ENCODE measurements at regions not wholly inside any gene's neighbourhood (a gene's known extent, or its start where the extent isn't known, plus 50 kb on each side); places are given as distances from the start of the nearest gene placed in this dataset.

GRCh38 chr18:22268641-22269128 is 99.3 kb downstream of the GATA6 start:
- no peak overlapping the region for H3K4me3 ChIP-seq (ENCODE audit: insufficient read depth, low read depth, low read length)
- no peaks in the 10 kb centered on the region for H3K27me3 ChIP-seq (ENCODE audit: control insufficient read depth, insufficient read depth, low read length)
- no peak for DNase-seq
- no peaks in the 10 kb centered on the region for H3K36me3 ChIP-seq (replicated peaks; ENCODE audit: control insufficient read depth, insufficient read depth, low read length)

- Histone ChIP-seq H3K36me3 (replicated peaks; ENCODE audit: control insufficient read depth, insufficient read depth, low read length) (no peaks in the 10 kb centered on the region), H3K27me3 (ENCODE audit: control insufficient read depth, insufficient read depth, low read length) (no peaks in the 10 kb centered on the region), H3K4me3 (ENCODE audit: insufficient read depth, low read depth, low read length) (no peak overlapping the region)
- no peak for DNase-seq
Measured at GRCh38 chr18:22267697-22268096, 98.3 kb downstream of the GATA6 start.

GRCh38 chr18:22267225-22267624 is 97.8 kb downstream of the GATA6 start:
- H3K4me3 ChIP-seq (ENCODE audit: insufficient read depth, low read depth, low read length), result no peak overlapping the region
- H3K27me3 ChIP-seq (ENCODE audit: control insufficient read depth, insufficient read depth, low read length), result no peaks in the 10 kb centered on the region
- H3K36me3 ChIP-seq (replicated peaks; ENCODE audit: control insufficient read depth, insufficient read depth, low read length), result no peaks in the 10 kb centered on the region
- no peak for DNase-seq

DNA sequence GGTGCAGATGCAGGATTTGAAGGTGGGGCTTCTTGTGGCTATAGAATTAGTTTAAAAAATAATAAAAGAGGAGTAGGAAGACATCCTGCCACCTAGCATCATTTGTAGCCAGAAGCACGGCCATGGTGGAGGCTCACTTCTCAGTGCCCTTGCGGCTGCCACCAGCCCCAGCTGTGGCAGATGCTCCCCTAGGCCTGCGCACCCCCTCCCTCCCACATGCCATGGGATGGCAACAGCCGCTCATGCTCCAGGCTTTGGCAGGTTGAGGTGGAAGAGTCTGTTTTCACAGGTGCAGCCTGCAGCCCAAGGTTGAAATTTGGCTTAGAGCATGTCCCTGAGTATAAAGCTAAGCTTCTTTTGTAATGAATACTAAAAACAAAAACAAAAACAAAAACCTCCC is 96.4 kb downstream of the GATA6 start:
- no peak for DNase-seq
- no peaks in the 10 kb centered on the region for H3K27me3 ChIP-seq (ENCODE audit: control insufficient read depth, insufficient read depth, low read length)
- no peak overlapping the region for H3K4me3 ChIP-seq (ENCODE audit: insufficient read depth, low read depth, low read length)

DNA sequence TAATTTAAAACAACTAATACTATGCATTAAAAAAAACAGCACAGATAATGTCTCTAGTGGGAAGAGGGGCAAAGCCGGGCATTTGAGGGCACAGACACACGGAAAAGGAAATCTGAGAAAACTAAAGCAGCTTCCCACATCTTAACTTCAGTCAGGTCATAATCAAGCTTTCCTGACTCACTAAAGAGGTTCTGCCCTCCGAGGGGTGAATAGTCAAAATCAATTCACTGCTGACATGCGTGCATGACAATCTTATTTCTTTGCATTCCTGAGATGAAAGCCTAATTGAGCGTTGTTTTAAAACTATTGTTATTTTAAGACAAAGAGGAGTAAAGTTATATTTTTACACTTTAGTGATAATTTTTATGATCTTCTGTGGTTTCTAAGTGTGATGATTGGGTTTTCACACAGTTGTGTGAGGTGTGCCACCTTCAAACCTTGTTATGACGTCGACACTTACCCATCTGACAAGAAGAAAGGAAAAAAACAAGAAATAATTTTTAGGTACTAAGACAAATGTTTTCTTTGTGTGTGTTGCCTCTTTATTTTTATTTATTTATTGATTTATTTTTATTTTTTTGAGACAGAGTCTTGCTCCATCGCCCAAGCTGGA is 90.9 kb downstream of the GATA6 start:
- Histone ChIP-seq H3K4me3 (ENCODE audit: insufficient read depth, low read depth, low read length) (no peak overlapping the region), H3K27me3 (ENCODE audit: control insufficient read depth, insufficient read depth, low read length) (no peaks in the 10 kb centered on the region), H3K36me3 (replicated peaks; ENCODE audit: control insufficient read depth, insufficient read depth, low read length) (no peaks in the 10 kb centered on the region)
- no peak for DNase-seq

More for the DNA sequence above, 96.4 kb downstream of the GATA6 start:
- H3K36me3 ChIP-seq (replicated peaks; ENCODE audit: control insufficient read depth, insufficient read depth, low read length), result no peaks in the 10 kb centered on the region

DNA sequence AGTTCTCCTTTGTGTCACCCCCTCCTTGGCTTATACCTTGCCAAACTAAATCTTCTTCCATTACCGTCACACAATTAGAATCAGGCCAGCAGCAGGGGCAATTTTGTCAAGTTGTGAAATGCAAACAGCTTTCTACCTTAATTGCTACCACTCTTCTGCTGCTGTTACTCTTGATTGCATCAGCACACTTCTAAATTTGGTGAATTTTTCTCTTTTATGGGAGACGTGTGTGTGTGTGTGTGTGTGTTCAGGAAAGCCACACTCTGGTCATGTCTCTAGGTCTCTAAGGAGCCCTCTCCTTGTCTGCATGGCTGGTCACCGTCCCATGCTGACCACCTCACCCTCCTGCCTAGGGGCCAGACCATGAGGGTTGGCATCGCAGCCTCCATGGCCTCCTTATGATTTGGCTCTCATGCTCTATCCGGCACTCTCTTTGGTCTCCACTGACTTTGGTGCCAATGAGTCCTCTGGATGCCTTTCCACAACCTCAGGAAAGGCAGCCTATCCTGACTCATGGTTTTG is 87.7 kb downstream of the GATA6 start:
- no peaks in the 10 kb centered on the region for H3K27me3 ChIP-seq (ENCODE audit: control insufficient read depth, insufficient read depth, low read length)
- H3K36me3 ChIP-seq (replicated peaks; ENCODE audit: control insufficient read depth, insufficient read depth, low read length), result no peaks in the 10 kb centered on the region
- no peak for DNase-seq
- H3K4me3 ChIP-seq (ENCODE audit: insufficient read depth, low read depth, low read length), result no peak overlapping the region

GRCh38 chr18:22254088-22254487 is 84.7 kb downstream of the GATA6 start:
- Histone ChIP-seq H3K4me3 (ENCODE audit: insufficient read depth, low read depth, low read length) (no peak overlapping the region), H3K27me3 (ENCODE audit: control insufficient read depth, insufficient read depth, low read length) (no peaks in the 10 kb centered on the region), H3K36me3 (replicated peaks; ENCODE audit: control insufficient read depth, insufficient read depth, low read length) (no peaks in the 10 kb centered on the region)
- no peak for DNase-seq

- no peak for DNase-seq
- H3K27me3 ChIP-seq (ENCODE audit: control insufficient read depth, insufficient read depth, low read length), result no peaks in the 10 kb centered on the region
- H3K36me3 ChIP-seq (replicated peaks; ENCODE audit: control insufficient read depth, insufficient read depth, low read length), result no peaks in the 10 kb centered on the region
- H3K4me3 ChIP-seq (ENCODE audit: insufficient read depth, low read depth, low read length), result no peak overlapping the region
Measured at GRCh38 chr18:22253676-22254075, 84.3 kb downstream of the GATA6 start.

DNA sequence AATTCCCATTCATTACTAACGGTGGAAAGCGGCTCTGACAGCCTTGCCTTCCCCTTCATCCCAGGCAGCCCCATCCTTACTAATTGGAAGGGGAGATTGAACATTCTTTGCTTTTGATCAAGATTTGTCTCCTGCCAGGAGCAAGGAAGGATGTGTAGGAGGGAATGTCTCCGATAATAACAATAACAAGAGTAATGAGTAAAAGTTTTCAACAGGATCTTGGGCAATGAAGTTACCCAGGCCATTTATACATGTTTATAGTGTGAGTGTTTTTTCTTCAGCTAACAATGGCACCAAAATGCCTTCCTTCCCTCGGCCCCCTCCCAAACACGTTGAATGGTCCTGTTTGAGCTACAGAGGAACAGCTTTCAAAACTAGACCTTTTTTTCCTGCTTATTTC is 83.8 kb downstream of the GATA6 start:
- Histone ChIP-seq H3K36me3 (replicated peaks; ENCODE audit: control insufficient read depth, insufficient read depth, low read length) (no peaks in the 10 kb centered on the region), H3K4me3 (ENCODE audit: insufficient read depth, low read depth, low read length) (no peak overlapping the region), H3K27me3 (ENCODE audit: control insufficient read depth, insufficient read depth, low read length) (no peaks in the 10 kb centered on the region)
- DNase-seq, result no peak

All from H7 (cell line).